ENCODE measurements at regions not wholly inside any gene's neighbourhood (a gene's known extent, or its start where the extent isn't known, plus 50 kb on each side); places are given as distances from the start of the nearest gene placed in this dataset.

GRCh38 chr14:56862836-56863235 is 52.6 kb upstream of the OTX2 start:
- TF ChIP-seq POLR2A (IDR thresholded peaks at IDR 0.05; ENCODE audit: low read length) (no peak), GATA1 (IDR thresholded peaks at IDR 0.05; ENCODE audit: low read depth, low read length) (no peak)
- no peak for DNase-seq

GRCh38 chr14:56860441-56860840 is 50.2 kb upstream of the OTX2 start:
- DNase-seq = no peak
- TF ChIP-seq GATA1 (IDR thresholded peaks at IDR 0.05; ENCODE audit: low read depth, low read length) = no peak
- no peak for TF ChIP-seq POLR2A (IDR thresholded peaks at IDR 0.05; ENCODE audit: low read length)
